CD4-positive, alpha-beta T cell treated with Interferon gamma for 1 hour (primary cell): ENCODE measurements at regions not wholly inside any gene's neighbourhood (a gene's known extent, or its start where the extent isn't known, plus 50 kb on each side); places are given as distances from the start of the nearest gene placed in this dataset.
"Not testable (repeated sequence)": the region's sequence is repeated elsewhere in the genome, so short reads cannot be mapped to it uniquely, and the experiment has no call there.

Experiments
- DNase-seq: peaks from one replicate; pipeline ENCODE4 v3.0.0-alpha.2; 2020

- no peak for DNase-seq
These were observed 375.8 kb upstream of the FANCL start for GRCh38 chr2:58616961-58617360.

DNA sequence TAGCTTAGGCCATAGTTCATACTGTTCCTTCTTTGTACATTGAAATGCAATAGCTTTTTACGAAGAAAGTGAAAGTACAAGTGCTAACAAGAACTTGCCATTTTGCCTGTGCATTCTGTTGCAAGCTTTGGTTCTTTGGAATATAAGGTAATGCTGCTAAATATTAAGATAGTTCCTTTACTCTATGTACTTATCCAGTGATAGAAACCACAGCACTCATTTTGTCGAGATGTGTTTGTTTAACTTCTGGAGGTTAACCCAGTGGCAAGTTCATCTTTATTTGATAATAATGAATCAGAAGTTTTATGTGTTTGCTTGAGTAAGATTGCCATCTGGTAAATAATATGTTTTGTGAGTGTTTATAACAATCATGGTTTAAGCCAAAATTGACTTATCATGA is 373.1 kb upstream of the FANCL start:
- DNase-seq: no peak

- no peak for DNase-seq
These were observed 371.8 kb upstream of the FANCL start for GRCh38 chr2:58612973-58613372.

- DNase-seq: no peak
These were observed 368.2 kb upstream of the FANCL start for GRCh38 chr2:58609326-58609725.

GRCh38 chr2:58608146-58608545 is 367.0 kb upstream of the FANCL start:
- DNase-seq: no peak

GRCh38 chr2:58607448-58607847 is 366.3 kb upstream of the FANCL start:
- DNase-seq: no peak

- no peak for DNase-seq
These were observed 365.7 kb upstream of the FANCL start for GRCh38 chr2:58606799-58607198.

- no peak for DNase-seq
These were observed 363.0 kb upstream of the FANCL start for GRCh38 chr2:58604096-58604495.

- no peak for DNase-seq
These were observed 359.9 kb upstream of the FANCL start for GRCh38 chr2:58601017-58601416.

- DNase-seq: no peak
These were observed 357.0 kb upstream of the FANCL start for GRCh38 chr2:58598171-58598570.

GRCh38 chr2:58595714-58596113 is 354.6 kb upstream of the FANCL start:
- DNase-seq: no peak

DNA sequence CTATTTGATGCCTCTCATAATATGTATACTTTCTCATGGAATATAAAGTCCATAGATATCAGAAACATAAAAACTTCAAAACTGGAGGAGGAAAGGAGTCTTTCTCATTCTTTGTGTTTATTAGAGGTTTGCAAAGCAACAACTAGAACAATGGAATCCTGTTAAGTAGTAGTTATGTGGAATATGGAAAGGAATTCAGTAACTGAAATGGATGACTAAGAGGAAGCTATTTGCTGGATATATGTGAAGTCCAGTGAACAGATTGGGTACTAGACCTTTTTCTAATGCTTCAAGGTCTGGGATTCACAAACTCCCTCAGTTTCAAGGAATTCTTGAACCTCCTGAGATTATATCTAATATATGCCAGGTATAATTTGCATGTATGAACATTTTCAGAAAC is 353.6 kb upstream of the FANCL start:
- DNase-seq: no peak

DNA sequence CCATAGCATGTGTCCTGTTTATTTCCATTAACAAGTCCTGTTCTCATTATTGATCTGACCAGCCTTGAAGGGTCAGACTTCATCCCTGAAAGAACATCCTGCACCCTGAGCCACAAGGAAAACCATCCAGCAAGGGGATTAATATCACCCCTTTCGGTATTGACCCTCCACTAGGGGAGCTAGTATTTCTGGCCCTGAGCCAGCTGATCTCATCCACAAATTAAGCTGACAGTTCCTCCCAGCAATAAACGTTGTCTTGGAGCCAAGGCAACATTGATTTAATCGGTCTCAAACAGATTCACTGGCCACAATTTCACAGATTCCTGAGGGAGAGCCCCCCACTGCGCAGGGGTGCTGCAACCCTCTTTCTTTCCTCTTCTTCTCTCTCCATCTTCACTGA is 353.1 kb upstream of the FANCL start:
- DNase-seq: no peak

GRCh38 chr2:58586178-58586577 is 345.1 kb upstream of the FANCL start:
- DNase-seq: not testable (repeated sequence)

DNA sequence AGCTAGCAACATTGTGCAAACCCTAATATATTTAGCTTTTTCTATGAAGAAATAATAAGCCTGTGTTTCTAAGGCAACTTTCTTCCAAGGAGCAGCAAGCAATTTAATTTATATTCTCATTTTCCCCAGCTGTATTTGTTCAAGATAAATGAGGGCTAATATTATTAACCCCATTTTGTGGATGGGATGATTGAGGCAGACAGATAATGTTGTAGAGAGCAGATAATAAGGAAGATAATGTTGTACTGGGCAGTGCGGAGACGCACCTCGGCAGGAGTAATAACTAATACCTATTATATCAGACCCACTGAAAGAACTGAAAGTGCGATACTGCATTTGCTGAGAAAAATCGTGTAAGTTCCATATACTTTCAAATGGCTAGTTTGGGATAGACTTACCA is 344.1 kb upstream of the FANCL start:
- DNase-seq: no peak

DNA sequence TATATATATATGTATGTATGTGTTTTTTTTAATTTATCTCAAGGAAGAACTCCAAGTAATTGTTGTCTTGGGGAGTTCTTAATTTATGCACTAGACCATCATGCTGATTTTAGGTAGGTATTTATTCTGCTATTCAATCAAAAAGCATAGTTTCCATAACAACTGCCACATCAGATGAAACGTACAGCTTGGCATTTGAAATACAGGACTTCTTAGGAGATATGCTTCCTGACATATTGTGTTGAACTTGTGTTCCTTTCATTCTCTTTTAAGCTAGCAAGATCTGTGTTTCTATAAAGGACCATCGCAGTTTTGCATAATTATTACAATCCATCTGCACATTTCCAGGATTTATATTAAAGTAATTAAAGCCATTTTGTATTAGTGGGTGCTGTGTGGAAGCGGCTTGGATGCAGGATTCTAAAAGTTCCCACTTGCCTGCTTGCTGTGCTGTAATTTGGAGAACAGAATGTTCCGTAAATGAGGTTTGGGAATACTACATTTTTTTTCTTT is 343.5 kb upstream of the FANCL start:
- no peak for DNase-seq

GRCh38 chr2:58578276-58578675 is 337.2 kb upstream of the FANCL start:
- no peak for DNase-seq

DNA sequence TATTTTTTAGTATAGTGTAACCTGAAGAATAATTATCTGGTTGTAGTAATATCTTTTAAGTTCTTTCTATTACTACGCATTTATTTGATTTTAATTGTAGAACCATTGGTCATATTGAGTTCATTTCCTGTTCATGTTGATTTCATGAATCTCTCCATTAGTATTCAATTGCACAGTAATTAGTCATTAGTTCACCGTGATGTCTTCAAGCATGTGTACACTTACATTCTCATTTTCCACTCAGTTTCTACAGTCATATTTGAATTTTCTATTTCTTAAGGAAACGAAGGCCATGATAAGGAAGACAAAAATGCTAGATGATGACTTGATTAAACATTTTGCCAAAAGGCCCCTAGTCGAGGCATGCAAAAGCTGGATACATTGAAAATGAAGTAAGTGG is 333.7 kb upstream of the FANCL start:
- no peak for DNase-seq

GRCh38 chr2:58572731-58573130 is 331.6 kb upstream of the FANCL start:
- DNase-seq: no peak

DNA sequence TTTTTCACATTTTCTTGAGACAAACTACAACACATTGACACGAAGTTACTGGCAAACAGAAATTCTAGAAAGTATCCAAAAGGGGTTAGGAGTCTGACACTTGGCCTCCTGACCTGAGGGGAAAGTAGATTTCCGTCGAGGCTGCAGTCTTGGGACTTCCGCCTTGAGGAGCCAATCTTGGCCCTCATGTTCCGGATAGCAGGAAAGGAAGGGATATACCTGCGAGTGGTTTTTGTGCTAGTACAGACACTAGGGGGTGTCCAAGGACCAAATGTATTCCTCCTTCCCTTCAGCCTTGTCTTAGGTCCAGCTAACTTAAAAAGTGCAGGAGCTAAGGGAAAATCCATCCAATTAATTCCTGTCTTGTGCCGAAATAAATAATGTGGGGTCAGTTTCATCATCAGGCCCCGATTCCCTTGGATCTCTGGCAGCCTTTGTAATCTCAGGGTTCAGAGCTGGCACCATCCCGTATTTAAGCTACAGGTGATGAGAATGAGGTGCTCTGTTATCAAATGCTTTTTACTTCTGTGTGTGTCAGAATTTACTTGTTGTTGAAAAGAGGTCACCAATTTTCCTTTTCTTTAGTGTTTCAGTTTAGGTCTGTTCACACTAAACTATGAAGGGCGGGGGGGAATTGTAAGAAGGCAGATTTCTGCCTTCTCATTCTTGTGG is 330.2 kb upstream of the FANCL start:
- DNase-seq: no peak

GRCh38 chr2:58569475-58570185 is 328.5 kb upstream of the FANCL start:
- DNase-seq: no peak

GRCh38 chr2:58568901-58569300 is 327.8 kb upstream of the FANCL start:
- DNase-seq: no peak

- DNase-seq: no peak
These were observed 321.2 kb upstream of the FANCL start for GRCh38 chr2:58562276-58562675.

DNA sequence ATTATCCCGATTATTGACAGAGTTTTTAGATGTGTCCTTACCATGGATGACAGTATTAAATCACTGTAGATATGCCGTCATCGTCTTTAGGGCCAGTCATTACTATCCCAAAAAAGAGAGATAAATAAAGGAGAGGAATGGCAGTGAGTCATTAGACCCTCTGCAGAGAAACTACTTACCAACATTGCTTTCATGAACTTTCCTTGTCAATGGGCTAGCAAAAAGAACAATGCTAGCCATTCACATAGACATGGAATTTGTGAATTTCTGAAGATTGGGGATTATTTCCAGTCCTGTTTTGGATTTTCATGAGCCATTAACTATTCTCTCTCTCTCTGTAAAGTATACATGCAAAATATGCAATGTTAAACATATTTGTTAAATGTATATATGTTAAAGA is 319.4 kb upstream of the FANCL start:
- DNase-seq: no peak

DNA sequence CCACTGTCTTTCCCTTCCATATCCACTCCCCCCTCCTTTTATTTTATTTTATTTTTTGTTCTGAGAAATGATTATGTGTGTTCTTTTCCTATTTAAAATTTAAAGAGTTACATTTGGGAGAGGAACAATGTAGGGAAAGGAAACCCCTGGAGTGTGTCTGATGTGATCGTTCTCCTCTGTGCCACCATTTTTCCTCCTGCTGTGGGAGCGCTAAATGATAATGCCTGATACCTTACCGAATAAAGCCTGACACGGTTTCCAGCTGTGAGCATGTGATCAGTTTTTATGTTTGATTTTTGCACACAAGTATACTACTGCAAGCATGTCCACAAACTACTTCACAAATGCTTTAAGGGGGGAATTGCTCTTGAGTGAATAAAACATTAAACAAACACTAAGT is 317.8 kb upstream of the FANCL start:
- no peak for DNase-seq
